Lung (tissue), 11 donors: ENCODE measurements at regions not wholly inside any gene's neighbourhood (a gene's known extent, or its start where the extent isn't known, plus 50 kb on each side); places are given as distances from the start of the nearest gene placed in this dataset.

Experiments
- ATAC-seq: fragments of 200-7000 bp; cut with Tn5 transposase; one replicate; pipeline ENCODE4 v1.9.1; 2020; ENCODE audit warnings: moderate number of reproducible peaks; ENCODE audit not compliant: insufficient read depth, low FRiP score
- DNase-seq, 3 donors: peaks; one replicate each; pipeline ENCODE4 v3.0.0-alpha.2; 2013 to 2017
- H3K27ac ChIP-seq, 2 donors: one replicate each; pipeline ENCODE4 v1.5.1; 2013; ENCODE audit warnings: mild to moderate bottlenecking in 2 of 2, moderate library complexity in 2 of 2, control low read depth in 1 of 2, inconsistent platforms in 1 of 2, low read depth in 1 of 2, low read length in 1 of 2
- H3K27me3 ChIP-seq, 3 donors: one replicate each; pipeline ENCODE4 v1.5.1; 2013; ENCODE audit warnings: low read length in 2 of 3; ENCODE audit not compliant: control insufficient read depth in 3 of 3, insufficient read depth in 3 of 3
- H3K36me3 ChIP-seq, 4 donors: one replicate each; pipeline ENCODE4 v1.5.1; 2013; ENCODE audit warnings: low read length in 4 of 4, mild to moderate bottlenecking in 1 of 4, moderate library complexity in 1 of 4; ENCODE audit not compliant: control insufficient read depth in 4 of 4, insufficient read depth in 4 of 4
- H3K4me1 ChIP-seq, 5 donors: one replicate each; pipeline ENCODE4 v1.5.1; 2013; ENCODE audit warnings: low read length in 5 of 5, mild to moderate bottlenecking in 2 of 5, moderate library complexity in 1 of 5; ENCODE audit not compliant: control insufficient read depth in 5 of 5, insufficient read depth in 5 of 5
- H3K4me3 ChIP-seq: one replicate; pipeline ENCODE4 v1.5.1; 2013; ENCODE audit warnings: mild to moderate bottlenecking, control low read depth, moderate library complexity
- H3K9ac ChIP-seq, 2 donors: one replicate each; pipeline ENCODE4 v1.5.1; 2013; ENCODE audit warnings: low read length in 2 of 2, control low read depth in 1 of 2; ENCODE audit not compliant: insufficient read depth in 1 of 2
- H3K9me3 ChIP-seq, 4 donors: one replicate each; pipeline ENCODE4 v1.5.1; 2013; ENCODE audit warnings: low read length in 3 of 4, mild to moderate bottlenecking in 1 of 4, moderate library complexity in 1 of 4; ENCODE audit not compliant: control insufficient read depth in 4 of 4, insufficient read depth in 3 of 4
- WGBS, 2 donors: extraction: QIAGEN DNeasy Blood & Tissue Kit; methylation state at CpG; one replicate each; pipeline ENCODE4 v1.1.7; 2013; 5-methylcytosine and 5-hydroxymethylcytosine counted together
- TF ChIP-seq, protein P1 (sequence below): IDR thresholded peaks from 2 replicates; pipeline ENCODE4 v1.5.1; 2012; ENCODE audit warnings: mild to moderate bottlenecking; ENCODE audit errors: control extremely low read depth, extremely low read depth
- donor health status: control.
- donor health status: control.
- donor health status: Bipolar disorder and iron deficiency.
- donor health status: healthy.
- donor health status: DM: yes; HTN: yes; CAD: no.

DNA sequence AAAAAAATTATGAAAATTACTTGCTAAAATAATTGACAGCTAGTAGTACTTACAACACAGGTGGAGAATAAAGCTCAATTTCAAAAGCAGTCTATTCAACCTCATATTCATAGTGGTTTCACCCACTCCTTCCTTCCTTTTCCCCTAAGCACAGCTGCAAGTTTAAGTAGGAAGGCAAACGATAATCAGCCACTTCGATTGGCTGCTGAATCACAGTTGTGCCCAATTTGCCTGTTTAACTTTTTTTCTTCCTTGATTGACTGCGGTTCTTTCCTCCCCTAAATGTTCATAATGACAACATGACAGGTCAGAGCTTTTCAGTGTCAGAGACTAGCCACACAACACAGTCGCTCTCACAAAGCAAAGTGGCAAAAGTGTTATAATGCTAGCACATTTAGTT lies 468.0 kb upstream of the GBE1 start:
- Histone ChIP-seq H3K9me3 (peaks cover 0 to 4% (median under 1%) of the 10 kb centered on the region in 4 donors), H3K27me3 (no peaks in the 10 kb centered on the region), H3K4me3 (no peak overlapping the region), H3K4me1 (no peaks in the 10 kb centered on the region), H3K36me3 (no peaks in the 10 kb centered on the region), H3K9ac (no peak overlapping the region), H3K27ac (no peak overlapping the region)
- 25 to 30% methylated on average over 4 of the region's 4 CpGs for WGBS, 2 donors
- no peak for DNase-seq
- ATAC-seq = no peak
- TF ChIP-seq, protein P1, sequence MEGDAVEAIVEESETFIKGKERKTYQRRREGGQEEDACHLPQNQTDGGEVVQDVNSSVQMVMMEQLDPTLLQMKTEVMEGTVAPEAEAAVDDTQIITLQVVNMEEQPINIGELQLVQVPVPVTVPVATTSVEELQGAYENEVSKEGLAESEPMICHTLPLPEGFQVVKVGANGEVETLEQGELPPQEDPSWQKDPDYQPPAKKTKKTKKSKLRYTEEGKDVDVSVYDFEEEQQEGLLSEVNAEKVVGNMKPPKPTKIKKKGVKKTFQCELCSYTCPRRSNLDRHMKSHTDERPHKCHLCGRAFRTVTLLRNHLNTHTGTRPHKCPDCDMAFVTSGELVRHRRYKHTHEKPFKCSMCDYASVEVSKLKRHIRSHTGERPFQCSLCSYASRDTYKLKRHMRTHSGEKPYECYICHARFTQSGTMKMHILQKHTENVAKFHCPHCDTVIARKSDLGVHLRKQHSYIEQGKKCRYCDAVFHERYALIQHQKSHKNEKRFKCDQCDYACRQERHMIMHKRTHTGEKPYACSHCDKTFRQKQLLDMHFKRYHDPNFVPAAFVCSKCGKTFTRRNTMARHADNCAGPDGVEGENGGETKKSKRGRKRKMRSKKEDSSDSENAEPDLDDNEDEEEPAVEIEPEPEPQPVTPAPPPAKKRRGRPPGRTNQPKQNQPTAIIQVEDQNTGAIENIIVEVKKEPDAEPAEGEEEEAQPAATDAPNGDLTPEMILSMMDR = no peak

DNA sequence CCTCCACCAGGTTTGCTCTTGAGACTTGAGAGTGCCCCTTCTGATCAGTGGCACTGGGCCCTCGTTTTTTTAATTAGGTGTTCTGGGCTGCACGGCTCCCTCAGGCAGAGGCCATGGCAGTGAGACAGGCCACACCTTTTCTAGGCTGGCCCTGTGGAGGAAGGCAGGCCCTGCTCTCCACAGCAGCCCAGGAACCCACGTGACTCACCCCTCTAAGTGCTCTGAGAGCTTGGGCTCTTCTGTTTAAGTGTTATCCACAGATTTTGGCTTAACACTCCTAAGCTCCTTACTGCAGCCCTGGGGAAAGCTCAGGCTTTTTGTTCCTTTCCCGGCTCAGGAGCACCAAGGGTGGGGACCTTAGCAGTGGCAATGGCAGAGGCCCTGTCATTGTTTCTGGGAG lies 463.2 kb upstream of the GBE1 start:
- no peak for DNase-seq
- TF ChIP-seq, protein P1 = no peak
- 74 to 91% methylated on average over 4 of the region's 4 CpGs for WGBS, 2 donors
- Histone ChIP-seq H3K9ac (no peak overlapping the region), H3K4me3 (no peak overlapping the region), H3K27me3 (no peaks in the 10 kb centered on the region), H3K9me3 (peaks cover 0 to 4% (median 2%) of the 10 kb centered on the region in 4 donors), H3K4me1 (no peaks in the 10 kb centered on the region), H3K27ac (no peak overlapping the region), H3K36me3 (no peaks in the 10 kb centered on the region)
- ATAC-seq = no peak

DNA sequence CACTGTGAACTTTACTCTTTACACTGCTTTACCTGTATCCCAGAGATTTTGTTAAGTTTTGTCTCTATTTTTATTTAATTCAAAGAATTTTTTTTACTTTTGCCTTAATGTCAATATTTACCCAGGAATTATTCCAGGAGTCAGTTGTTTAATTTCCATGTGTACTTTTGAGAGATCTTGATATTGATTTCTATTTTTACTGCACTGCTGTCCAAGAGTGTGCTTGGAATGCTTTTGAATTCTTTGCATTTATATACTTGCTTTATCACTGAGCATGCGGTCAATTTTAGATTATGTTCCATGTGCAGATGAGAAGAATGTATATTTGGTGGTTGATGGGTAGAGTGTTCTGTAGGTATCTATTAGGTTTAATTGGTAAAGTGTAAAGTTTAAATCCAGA lies 461.0 kb upstream of the GBE1 start:
- DNase-seq (no peak), ATAC-seq (no peak)
- Histone ChIP-seq H3K27me3 (no peaks in the 10 kb centered on the region), H3K36me3 (no peaks in the 10 kb centered on the region), H3K9me3 (peaks cover 0 to 4% (median 2%) of the 10 kb centered on the region in 4 donors), H3K27ac (no peak overlapping the region), H3K9ac (no peak overlapping the region), H3K4me1 (no peaks in the 10 kb centered on the region), H3K4me3 (no peak overlapping the region)
- TF ChIP-seq, protein P1 = no peak
- WGBS, 2 donors = 69 to 91% methylated on average over 1 of the region's 1 CpG

DNA sequence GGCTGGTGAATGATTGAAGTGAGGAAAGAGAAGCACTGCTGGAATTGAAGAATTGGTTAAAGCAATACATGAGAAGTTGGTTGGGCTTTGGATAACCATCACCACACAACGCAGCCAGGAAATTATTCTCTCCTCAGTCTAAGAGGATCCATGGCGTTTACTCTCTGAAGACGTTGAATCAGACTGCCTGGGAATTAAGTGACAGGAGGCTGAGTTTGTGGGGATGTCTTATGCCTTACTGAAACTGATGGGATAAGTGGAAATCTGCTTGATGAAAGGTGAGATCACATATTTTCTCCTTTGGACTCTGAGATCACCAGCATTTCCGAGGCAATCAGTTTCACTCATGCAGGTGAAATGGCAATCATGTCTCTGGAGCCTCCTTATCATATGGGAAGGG lies 456.1 kb upstream of the GBE1 start:
- Histone ChIP-seq H3K9me3 (no peaks in the 10 kb centered on the region), H3K27me3 (no peaks in the 10 kb centered on the region), H3K4me1 (no peaks in the 10 kb centered on the region), H3K9ac (no peak overlapping the region), H3K27ac (no peak overlapping the region), H3K36me3 (no peaks in the 10 kb centered on the region), H3K4me3 (no peak overlapping the region)
- no peak for DNase-seq
- WGBS, 2 donors = 84 to 89% methylated on average over 4 of the region's 4 CpGs
- TF ChIP-seq, protein P1 = no peak
- ATAC-seq = no peak
